AML-193 (cell line): ENCODE measurements at regions not wholly inside any gene's neighbourhood (a gene's known extent, or its start where the extent isn't known, plus 50 kb on each side); places are given as distances from the start of the nearest gene placed in this dataset.

Source experiments
- DNase-seq, 2 experiments: peaks; one replicate each; lab custom pipeline; 2025; lab: John Stamatoyannopoulos, UW

GRCh38 chr2:60657673-60658072, 98.4 kb upstream of the PAPOLG start:
- DNase-seq, result no peak

GRCh38 chr2:60659026-60659425, 97.0 kb upstream of the PAPOLG start:
- no peak for DNase-seq

DNA sequence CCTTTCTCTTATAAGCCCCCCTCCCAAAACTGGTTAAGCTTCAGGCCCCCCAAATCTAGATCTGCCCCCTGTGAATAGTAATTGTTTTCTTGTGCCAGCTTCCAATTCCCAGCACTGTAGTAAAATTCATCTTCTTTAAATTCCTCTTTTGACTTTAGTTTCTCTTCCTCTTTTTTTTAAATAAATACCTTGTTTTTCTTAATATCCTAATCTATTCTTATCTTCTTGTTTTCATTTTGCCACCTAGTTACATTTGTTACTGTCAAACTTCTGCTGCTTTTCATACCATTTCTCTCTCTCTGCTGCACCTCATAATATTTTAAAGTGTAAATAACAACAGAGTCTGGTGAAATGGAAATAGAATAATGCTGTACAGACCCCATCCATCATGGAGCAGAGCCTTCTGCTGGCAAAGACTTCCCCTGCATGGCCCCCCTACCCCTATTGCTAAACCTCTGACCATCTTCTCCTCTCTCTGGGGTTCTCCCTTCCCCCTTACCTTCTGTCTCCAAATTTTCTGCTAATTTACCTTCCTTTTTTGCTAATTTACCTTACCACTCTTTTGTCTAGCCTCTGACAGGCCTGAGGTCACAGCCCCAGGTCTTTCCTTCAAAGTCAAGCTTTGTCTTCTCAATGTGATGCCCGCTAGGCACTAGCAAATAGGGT, 94.9 kb upstream of the PAPOLG start:
- no peak for DNase-seq

- DNase-seq, result no peak
Measured at GRCh38 chr2:60662781-60663180, 93.3 kb upstream of the PAPOLG start.

DNA sequence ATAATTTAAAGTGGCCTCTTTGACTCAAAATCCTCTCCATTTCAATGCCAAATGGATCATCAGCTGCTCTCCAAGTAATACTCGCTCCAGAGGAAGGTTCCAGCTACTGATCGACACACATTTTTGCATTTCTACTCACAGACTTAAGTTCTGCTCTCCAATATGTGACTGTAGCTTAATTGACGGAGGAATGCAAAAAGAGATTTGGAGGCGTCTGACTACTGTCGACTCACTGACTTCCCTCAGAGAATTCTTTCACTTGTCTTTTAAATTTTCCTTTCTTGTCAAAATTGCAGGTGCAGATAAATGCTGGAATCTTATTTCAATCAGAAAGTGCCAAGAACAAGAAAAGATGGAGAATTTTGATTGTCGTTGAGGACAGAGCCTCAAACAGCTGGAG, 84.1 kb upstream of the PAPOLG start:
- no peak for DNase-seq

- DNase-seq, result peak; percentile 55 to 65
Measured at GRCh38 chr2:60674524-60675165, 81.4 kb upstream of the PAPOLG start.

GRCh38 chr2:60675301-60675700, 80.8 kb upstream of the PAPOLG start:
- no peak for DNase-seq

DNA sequence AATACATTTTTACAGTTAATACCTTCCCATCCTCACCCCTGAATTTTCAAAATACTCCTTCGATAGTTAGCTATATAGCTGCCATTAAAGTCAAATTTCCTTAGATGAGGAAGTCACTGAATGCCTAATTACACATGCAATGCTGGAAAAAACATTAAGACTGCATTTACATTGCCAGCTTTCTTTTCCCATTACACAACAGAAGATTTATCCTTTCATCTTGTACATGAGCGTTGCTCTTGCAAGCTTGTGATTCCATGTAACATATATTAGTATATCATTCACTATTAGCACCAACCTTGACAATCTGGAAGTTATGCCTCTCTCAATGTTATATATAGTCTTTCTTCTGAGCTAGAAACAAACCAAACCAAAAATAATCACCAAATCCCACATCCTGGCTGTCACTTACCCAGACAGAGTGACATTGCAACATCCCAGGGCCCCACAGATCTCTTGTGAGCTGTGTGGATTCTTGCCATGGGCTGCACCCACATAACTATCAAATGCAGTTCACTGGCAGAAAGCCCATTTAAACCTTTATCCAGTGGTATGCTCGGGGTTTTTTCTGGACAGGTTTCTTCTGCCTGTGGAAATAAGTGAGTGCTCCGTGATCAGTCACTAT, 79.2 kb upstream of the PAPOLG start:
- DNase-seq, result no peak

DNA sequence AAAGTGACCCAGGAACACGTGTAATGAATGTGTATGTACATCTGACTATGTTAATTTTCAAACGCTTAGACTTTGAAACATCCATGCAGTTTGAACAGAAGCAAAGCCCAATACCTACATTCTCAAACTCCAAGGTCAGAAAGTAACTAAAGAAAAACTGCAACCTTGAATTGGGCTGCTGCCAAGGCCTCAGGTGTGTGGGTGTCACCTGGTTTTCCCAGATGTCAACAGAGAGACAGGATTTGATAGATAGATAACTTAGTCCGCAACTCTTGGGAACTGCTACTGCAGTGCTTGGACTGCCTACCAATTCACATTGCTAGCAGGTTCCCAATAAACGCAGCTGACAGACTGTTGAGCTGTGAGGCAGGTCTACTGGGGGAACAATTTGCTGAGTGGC, 78.7 kb upstream of the PAPOLG start:
- no peak for DNase-seq

GRCh38 chr2:60678551-60678950, 77.5 kb upstream of the PAPOLG start:
- no peak for DNase-seq

DNA sequence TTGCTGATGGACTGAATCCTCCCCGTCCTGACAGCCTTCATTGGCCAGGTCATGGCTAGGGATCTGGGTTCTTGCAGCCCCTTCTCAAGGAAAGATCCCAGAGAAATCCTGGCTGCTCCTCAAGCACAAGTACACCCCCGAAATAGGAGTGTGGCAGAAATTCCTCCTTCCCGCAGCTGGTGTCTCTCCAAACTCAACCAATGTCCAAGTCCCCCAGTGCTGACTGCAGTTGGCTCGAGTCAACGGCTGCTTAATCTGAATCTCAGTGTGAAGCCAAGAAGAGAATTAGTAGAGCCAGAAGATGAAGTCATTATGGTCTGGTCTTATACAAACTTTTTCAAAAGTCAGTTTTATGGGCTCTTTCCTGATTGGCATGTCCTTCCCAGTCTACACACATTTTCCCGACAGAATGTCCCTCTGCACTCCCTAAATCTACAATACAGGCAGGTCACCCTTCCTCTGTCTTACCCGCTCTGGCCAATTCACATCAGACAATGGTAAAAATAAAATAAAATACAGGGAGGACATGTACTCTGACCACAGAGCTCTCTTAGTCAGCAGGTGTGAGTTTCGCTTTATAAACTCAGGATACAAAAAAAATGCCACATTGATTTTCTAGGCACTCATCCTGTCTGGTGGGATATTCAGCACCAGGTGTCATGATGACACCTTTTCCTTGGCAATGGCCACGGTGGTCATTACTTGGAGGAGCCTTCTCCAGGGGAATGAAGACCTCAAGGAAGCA, 76.9 kb upstream of the PAPOLG start:
- DNase-seq, result no peak

- DNase-seq, result no peak
Measured at GRCh38 chr2:60693551-60693950, 62.5 kb upstream of the PAPOLG start.

- no peak for DNase-seq
Measured at GRCh38 chr2:60695793-60696192, 60.3 kb upstream of the PAPOLG start.

GRCh38 chr2:60699617-60700016, 56.5 kb upstream of the PAPOLG start:
- DNase-seq, result no peak

GRCh38 chr2:60706021-60706420, 50.0 kb upstream of the PAPOLG start:
- DNase-seq, result no peak
